IMR-90 (cell line): ENCODE measurements at regions not wholly inside any gene's neighbourhood (a gene's known extent, or its start where the extent isn't known, plus 50 kb on each side); places are given as distances from the start of the nearest gene placed in this dataset.

ENCODE experiments used
- POLR2A ChIP-seq: IDR thresholded peaks from 2 replicates; pipeline ENCODE4 v1.6.1; 2012; ENCODE audit warnings: mild to moderate bottlenecking, low read depth, low read length
- RFX5 ChIP-seq: IDR thresholded peaks from 2 replicates; pipeline ENCODE4 v1.8.0; 2012; ENCODE audit warnings: low read depth, mild to moderate bottlenecking, low read length, moderate library complexity
- TF ChIP-seq, protein P1 (sequence below): conservative IDR thresholded peaks from 2 replicates; pipeline ENCODE4 v1.5.1; 2012; ENCODE audit warnings: mild to moderate bottlenecking, low read depth, low read length, improper control_type of control experiment

- TF ChIP-seq POLR2A, result no peak
- TF ChIP-seq, protein P1, sequence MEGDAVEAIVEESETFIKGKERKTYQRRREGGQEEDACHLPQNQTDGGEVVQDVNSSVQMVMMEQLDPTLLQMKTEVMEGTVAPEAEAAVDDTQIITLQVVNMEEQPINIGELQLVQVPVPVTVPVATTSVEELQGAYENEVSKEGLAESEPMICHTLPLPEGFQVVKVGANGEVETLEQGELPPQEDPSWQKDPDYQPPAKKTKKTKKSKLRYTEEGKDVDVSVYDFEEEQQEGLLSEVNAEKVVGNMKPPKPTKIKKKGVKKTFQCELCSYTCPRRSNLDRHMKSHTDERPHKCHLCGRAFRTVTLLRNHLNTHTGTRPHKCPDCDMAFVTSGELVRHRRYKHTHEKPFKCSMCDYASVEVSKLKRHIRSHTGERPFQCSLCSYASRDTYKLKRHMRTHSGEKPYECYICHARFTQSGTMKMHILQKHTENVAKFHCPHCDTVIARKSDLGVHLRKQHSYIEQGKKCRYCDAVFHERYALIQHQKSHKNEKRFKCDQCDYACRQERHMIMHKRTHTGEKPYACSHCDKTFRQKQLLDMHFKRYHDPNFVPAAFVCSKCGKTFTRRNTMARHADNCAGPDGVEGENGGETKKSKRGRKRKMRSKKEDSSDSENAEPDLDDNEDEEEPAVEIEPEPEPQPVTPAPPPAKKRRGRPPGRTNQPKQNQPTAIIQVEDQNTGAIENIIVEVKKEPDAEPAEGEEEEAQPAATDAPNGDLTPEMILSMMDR, result no peak
- no peak for TF ChIP-seq RFX5
Observed at GRCh38 chr20:24131281-24131680, 142.7 kb upstream of the GGTLC1 start.
